Sigmoid colon (tissue), 4 donors: ENCODE measurements at regions not wholly inside any gene's neighbourhood (a gene's known extent, or its start where the extent isn't known, plus 50 kb on each side); places are given as distances from the start of the nearest gene placed in this dataset.
"Not testable (repeated sequence)": the region's sequence is repeated elsewhere in the genome, so short reads cannot be mapped to it uniquely, and the experiment has no call there.

Experiments used
- EP300 ChIP-seq, 4 donors: sonication (generic); formaldehyde crosslinking; IDR thresholded peaks; one replicate each; pipeline ENCODE4 v1.6.1; 2017; ENCODE audit warnings: antibody characterized with exemption in 4 of 4
- TF ChIP-seq, protein P1 (sequence below), 4 experiments: fragments of 450-650 bp in 3 of 4; fragments of 200-600 bp in 1 of 4; IDR thresholded peaks; one replicate each; pipeline ENCODE4 v1.5.1; 2016 to 2019; ENCODE audit warnings: antibody characterized with exemption in 4 of 4, mild to moderate bottlenecking in 3 of 4, moderate library complexity in 2 of 4

DNA sequence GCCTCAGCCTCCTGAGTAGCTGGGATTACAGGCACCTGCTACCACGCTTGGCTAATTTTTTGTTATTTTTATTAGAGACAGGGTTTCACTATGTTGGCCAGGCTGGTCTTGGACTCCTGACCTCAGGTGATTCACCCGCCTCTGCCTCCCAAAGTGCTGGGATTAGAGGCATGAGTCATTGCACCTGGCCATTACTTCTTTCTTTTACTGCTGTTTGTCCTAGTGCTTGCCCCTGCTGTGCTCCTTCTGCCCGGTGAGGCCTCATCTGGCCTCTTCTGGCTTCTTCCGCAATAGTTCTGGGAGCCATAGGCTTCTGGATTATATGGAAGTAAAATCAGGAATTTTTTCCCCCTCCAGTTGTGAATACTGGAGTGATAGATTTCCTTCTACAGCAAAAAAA is 266.3 kb downstream of the STIM2 start:
- TF ChIP-seq, protein P1, sequence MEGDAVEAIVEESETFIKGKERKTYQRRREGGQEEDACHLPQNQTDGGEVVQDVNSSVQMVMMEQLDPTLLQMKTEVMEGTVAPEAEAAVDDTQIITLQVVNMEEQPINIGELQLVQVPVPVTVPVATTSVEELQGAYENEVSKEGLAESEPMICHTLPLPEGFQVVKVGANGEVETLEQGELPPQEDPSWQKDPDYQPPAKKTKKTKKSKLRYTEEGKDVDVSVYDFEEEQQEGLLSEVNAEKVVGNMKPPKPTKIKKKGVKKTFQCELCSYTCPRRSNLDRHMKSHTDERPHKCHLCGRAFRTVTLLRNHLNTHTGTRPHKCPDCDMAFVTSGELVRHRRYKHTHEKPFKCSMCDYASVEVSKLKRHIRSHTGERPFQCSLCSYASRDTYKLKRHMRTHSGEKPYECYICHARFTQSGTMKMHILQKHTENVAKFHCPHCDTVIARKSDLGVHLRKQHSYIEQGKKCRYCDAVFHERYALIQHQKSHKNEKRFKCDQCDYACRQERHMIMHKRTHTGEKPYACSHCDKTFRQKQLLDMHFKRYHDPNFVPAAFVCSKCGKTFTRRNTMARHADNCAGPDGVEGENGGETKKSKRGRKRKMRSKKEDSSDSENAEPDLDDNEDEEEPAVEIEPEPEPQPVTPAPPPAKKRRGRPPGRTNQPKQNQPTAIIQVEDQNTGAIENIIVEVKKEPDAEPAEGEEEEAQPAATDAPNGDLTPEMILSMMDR (IDR thresholded peaks at IDR 0.05): not testable (repeated sequence)
- TF ChIP-seq EP300 (IDR thresholded peaks at IDR 0.05): not testable (repeated sequence)
